ENCODE measurements at regions not wholly inside any gene's neighbourhood (a gene's known extent, or its start where the extent isn't known, plus 50 kb on each side); places are given as distances from the start of the nearest gene placed in this dataset.

- Histone ChIP-seq H3K79me2 (replicated peaks; ENCODE audit: insufficient read depth) (no peaks in the 10 kb centered on the region), H2AFZ (0 out of 2 replicates have a peak overlapping the region, but pooled peaks have one; percentile 56), H3K4me2 (no peak overlapping the region), H3K4me1 (ENCODE audit: insufficient read depth) (peaks cover 7% of the 10 kb centered on the region), H3K4me3 (no peak overlapping the region), H3K27me3 (ENCODE audit: insufficient read depth) (no peaks in the 10 kb centered on the region), H4K20me1 (replicated peaks; ENCODE audit: insufficient read depth) (no peaks in the 10 kb centered on the region), H3K36me3 (ENCODE audit: insufficient read depth) (no peaks in the 10 kb centered on the region), H3K9me2 (ENCODE audit: insufficient read depth) (no peaks in the 10 kb centered on the region), H3K27ac (ENCODE audit: low read depth) (no peak overlapping the region), H3F3A (replicated peaks; ENCODE audit: low read depth) (no peaks in the 10 kb centered on the region)
- ATAC-seq (no peak), DNase-seq (ENCODE audit: low spot score) (no peak)
- Mint-ChIP-seq H3K36me3 (ENCODE audit: low read depth) (peaks cover 7% of the 10 kb centered on the region; the same call in 2 of the 3 replicates), H3K27ac (no peak overlapping the region), H3K9me3 (peaks cover 10% of the 10 kb centered on the region), H3K4me3 (no peak overlapping the region), H3K27me3 (ENCODE audit: insufficient read depth, low read depth, poor library complexity) (peaks cover 3% of the 10 kb centered on the region), H3K4me1 (peaks cover 10% of the 10 kb centered on the region; the same call in 2 of the 3 replicates)
- TF ChIP-seq EZH2phosphoT487 (IDR thresholded peaks at IDR 0.05; ENCODE audit: unreplicated experiment) (no peak), ZNF114 (CRISPR knock-in tag; IDR thresholded peaks at IDR 0.05) (no peak), POLR2AphosphoS5 (IDR thresholded peaks at IDR 0.05; ENCODE audit: low read depth) (no peak)
These were observed 62.9 kb upstream of the CMKLR1 start for GRCh38 chr12:108401964-108402363.

DNA sequence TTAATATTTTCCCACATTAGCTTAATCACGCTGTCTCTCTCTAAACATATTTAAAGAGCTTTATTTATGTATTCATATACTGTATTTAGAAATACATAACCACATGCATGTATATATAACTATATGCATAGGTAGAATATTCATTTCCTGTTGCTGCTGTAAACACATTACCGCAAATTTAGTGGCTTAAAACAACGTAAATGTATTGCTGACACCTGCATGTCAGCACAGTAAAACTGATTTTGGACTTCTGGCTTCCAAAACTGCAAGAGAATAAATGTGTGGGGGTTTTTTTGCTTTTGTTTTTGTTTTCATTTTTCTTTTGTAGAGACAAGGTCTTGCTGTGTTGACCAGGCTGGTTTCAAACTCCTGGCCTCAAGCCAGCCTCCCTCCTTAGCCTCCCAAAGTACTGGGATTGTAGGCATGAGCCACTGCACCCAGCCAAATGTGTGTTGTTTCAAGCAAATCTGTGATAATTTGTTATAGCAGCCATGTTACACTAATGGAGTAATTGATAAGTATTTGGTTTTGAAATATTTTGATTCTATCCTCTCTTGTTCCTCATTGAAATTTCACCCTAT lies 61.9 kb upstream of the CMKLR1 start:
- Histone ChIP-seq H2AFZ (no peak overlapping the region), H4K20me1 (replicated peaks; ENCODE audit: insufficient read depth) (no peaks in the 10 kb centered on the region), H3K27me3 (ENCODE audit: insufficient read depth) (no peaks in the 10 kb centered on the region), H3K36me3 (ENCODE audit: insufficient read depth) (no peaks in the 10 kb centered on the region), H3K79me2 (replicated peaks; ENCODE audit: insufficient read depth) (no peaks in the 10 kb centered on the region), H3K4me3 (no peak overlapping the region), H3K4me2 (no peak overlapping the region), H3F3A (replicated peaks; ENCODE audit: low read depth) (no peaks in the 10 kb centered on the region), H3K4me1 (ENCODE audit: insufficient read depth) (peaks cover 7% of the 10 kb centered on the region), H3K27ac (ENCODE audit: low read depth) (no peak overlapping the region), H3K9me2 (ENCODE audit: insufficient read depth) (no peaks in the 10 kb centered on the region)
- DNase-seq (ENCODE audit: low spot score): no peak
- no peak overlapping the region for H3K27ac Mint-ChIP-seq
- H3K36me3 Mint-ChIP-seq (ENCODE audit: low read depth): peaks cover 4% of the 10 kb centered on the region; the same call in 1 of the 3 replicates
- no peak for ATAC-seq
- H3K9me3 Mint-ChIP-seq: peaks cover 6% of the 10 kb centered on the region
- no peak overlapping the region for H3K4me3 Mint-ChIP-seq
- peaks cover 3% of the 10 kb centered on the region for H3K27me3 Mint-ChIP-seq (ENCODE audit: insufficient read depth, low read depth, poor library complexity)
- peaks cover 10% of the 10 kb centered on the region; the same call in 2 of the 3 replicates for H3K4me1 Mint-ChIP-seq
- no peak for TF ChIP-seq NANOG (IDR thresholded peaks at IDR 0.05; ENCODE audit: borderline replicate concordance)
- TF ChIP-seq ETS1 (IDR thresholded peaks at IDR 0.05): no peak
- no peak for TF ChIP-seq CREB1 (CRISPR knock-in tag; IDR thresholded peaks at IDR 0.05; ENCODE audit: low read depth)
- no peak for TF ChIP-seq EZH2phosphoT487 (IDR thresholded peaks at IDR 0.05; ENCODE audit: unreplicated experiment)
- TF ChIP-seq ZNF114 (CRISPR knock-in tag; IDR thresholded peaks at IDR 0.05): no peak
- TF ChIP-seq POLR2AphosphoS5 (IDR thresholded peaks at IDR 0.05; ENCODE audit: low read depth): no peak
- TF ChIP-seq EZH2 (IDR thresholded peaks at IDR 0.05; ENCODE audit: low read depth, unreplicated experiment): no peak
- TF ChIP-seq JUNB (IDR thresholded peaks at IDR 0.05; ENCODE audit: unreplicated experiment): no peak
- TF ChIP-seq ZNF462 (CRISPR knock-in tag; IDR thresholded peaks at IDR 0.05): no peak
- TF ChIP-seq, protein P1, sequence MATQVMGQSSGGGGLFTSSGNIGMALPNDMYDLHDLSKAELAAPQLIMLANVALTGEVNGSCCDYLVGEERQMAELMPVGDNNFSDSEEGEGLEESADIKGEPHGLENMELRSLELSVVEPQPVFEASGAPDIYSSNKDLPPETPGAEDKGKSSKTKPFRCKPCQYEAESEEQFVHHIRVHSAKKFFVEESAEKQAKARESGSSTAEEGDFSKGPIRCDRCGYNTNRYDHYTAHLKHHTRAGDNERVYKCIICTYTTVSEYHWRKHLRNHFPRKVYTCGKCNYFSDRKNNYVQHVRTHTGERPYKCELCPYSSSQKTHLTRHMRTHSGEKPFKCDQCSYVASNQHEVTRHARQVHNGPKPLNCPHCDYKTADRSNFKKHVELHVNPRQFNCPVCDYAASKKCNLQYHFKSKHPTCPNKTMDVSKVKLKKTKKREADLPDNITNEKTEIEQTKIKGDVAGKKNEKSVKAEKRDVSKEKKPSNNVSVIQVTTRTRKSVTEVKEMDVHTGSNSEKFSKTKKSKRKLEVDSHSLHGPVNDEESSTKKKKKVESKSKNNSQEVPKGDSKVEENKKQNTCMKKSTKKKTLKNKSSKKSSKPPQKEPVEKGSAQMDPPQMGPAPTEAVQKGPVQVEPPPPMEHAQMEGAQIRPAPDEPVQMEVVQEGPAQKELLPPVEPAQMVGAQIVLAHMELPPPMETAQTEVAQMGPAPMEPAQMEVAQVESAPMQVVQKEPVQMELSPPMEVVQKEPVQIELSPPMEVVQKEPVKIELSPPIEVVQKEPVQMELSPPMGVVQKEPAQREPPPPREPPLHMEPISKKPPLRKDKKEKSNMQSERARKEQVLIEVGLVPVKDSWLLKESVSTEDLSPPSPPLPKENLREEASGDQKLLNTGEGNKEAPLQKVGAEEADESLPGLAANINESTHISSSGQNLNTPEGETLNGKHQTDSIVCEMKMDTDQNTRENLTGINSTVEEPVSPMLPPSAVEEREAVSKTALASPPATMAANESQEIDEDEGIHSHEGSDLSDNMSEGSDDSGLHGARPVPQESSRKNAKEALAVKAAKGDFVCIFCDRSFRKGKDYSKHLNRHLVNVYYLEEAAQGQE (IDR thresholded peaks at IDR 0.05; ENCODE audit: unreplicated experiment): no peak
- no peak for TF ChIP-seq ZNF331 (CRISPR knock-in tag; IDR thresholded peaks at IDR 0.05; ENCODE audit: low read depth)

All from GM23338 (cell line).